ENCODE measurements at regions not wholly inside any gene's neighbourhood (a gene's known extent, or its start where the extent isn't known, plus 50 kb on each side); places are given as distances from the start of the nearest gene placed in this dataset.

DNA sequence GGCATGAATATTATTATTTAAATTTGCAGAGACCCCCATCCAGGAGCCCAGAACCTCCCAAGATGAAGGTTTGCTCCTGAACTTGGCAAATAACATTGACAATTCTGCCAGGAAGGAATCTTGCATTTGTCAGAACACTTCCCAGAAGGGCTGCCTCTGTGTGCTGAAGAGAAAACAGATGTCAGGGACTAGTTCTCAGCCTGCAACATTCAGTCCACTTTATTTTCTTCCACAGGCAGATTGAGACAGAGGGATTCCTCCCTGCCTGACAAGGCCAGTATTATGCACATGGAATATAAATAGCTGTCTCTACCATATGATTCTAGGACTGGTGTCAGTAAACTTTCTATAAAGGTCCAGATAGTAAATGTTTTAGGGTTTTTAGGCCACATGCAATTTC, 171.5 kb upstream of the SIX2 start:
- TF ChIP-seq, protein P1, sequence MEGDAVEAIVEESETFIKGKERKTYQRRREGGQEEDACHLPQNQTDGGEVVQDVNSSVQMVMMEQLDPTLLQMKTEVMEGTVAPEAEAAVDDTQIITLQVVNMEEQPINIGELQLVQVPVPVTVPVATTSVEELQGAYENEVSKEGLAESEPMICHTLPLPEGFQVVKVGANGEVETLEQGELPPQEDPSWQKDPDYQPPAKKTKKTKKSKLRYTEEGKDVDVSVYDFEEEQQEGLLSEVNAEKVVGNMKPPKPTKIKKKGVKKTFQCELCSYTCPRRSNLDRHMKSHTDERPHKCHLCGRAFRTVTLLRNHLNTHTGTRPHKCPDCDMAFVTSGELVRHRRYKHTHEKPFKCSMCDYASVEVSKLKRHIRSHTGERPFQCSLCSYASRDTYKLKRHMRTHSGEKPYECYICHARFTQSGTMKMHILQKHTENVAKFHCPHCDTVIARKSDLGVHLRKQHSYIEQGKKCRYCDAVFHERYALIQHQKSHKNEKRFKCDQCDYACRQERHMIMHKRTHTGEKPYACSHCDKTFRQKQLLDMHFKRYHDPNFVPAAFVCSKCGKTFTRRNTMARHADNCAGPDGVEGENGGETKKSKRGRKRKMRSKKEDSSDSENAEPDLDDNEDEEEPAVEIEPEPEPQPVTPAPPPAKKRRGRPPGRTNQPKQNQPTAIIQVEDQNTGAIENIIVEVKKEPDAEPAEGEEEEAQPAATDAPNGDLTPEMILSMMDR (IDR thresholded peaks at IDR 0.05) = no peak
- TF ChIP-seq POLR2A (IDR thresholded peaks at IDR 0.05) = no peak

Data from testis (tissue), 2 donors.